SK-N-SH treated with all-trans-retinoic acid at 6 μM for 48 hours (cell line): ENCODE measurements at regions not wholly inside any gene's neighbourhood (a gene's known extent, or its start where the extent isn't known, plus 50 kb on each side); places are given as distances from the start of the nearest gene placed in this dataset.

Source experiments
- ATAC-seq: fragments of 200-7000 bp; cut with Tn5 transposase; 3 replicates; pipeline ENCODE4 v1.9.1; 2020; ENCODE audit warnings: mild to moderate bottlenecking, moderate library complexity
- ARNTL ChIP-seq: fragments of 450-650 bp; formaldehyde crosslinking; IDR thresholded peaks from 2 replicates; pipeline ENCODE4 v1.5.0; 2020; ENCODE audit warnings: low read depth, mild to moderate bottlenecking, moderate library complexity, borderline replicate concordance
- CSDC2 ChIP-seq: fragments of 250-450 bp; sonication (Bioruptor Pico); IDR thresholded peaks from 2 replicates; pipeline ENCODE4 v1.5.0; 2020; ENCODE audit warnings: mild to moderate bottlenecking, moderate library complexity
- ESRRG ChIP-seq: fragments of 250-450 bp; sonication (Bioruptor Pico); IDR thresholded peaks from 2 replicates; pipeline ENCODE4 v1.6.1; 2021; ENCODE audit warnings: mild to moderate bottlenecking
- GLIS3 ChIP-seq: fragments of 250-450 bp; sonication (Bioruptor Pico); IDR thresholded peaks from 2 replicates; pipeline ENCODE4 v1.5.0; 2020; ENCODE audit warnings: mild to moderate bottlenecking, moderate library complexity
- ISL1 ChIP-seq: fragments of 250-450 bp; sonication (Bioruptor Pico); IDR thresholded peaks from 2 replicates; pipeline ENCODE4 v2.1.2; 2022; ENCODE audit warnings: mild to moderate bottlenecking, moderate library complexity
- OSR1 ChIP-seq: fragments of 250-450 bp; sonication (Bioruptor Pico); IDR thresholded peaks from 2 replicates; pipeline ENCODE4 v1.8.0; 2022; ENCODE audit warnings: moderate library complexity, mild to moderate bottlenecking, inconsistent platforms
- PPARA ChIP-seq: fragments of 250-450 bp; sonication (Bioruptor Pico); IDR thresholded peaks from 2 replicates; pipeline ENCODE4 v1.5.0; 2020; ENCODE audit warnings: mild to moderate bottlenecking, borderline replicate concordance
- RARB ChIP-seq: fragments of 250-450 bp; sonication (Bioruptor Pico); IDR thresholded peaks from 2 replicates; pipeline ENCODE4 v1.8.0; 2021; ENCODE audit warnings: mild to moderate bottlenecking, moderate library complexity
- SNAI2 ChIP-seq: fragments of 250-450 bp; sonication (Bioruptor Pico); IDR thresholded peaks from 2 replicates; pipeline ENCODE4 v1.5.0; 2020; ENCODE audit warnings: mild to moderate bottlenecking, moderate library complexity
- TCF4 ChIP-seq: fragments of 250-450 bp; sonication (Bioruptor Pico); IDR thresholded peaks from 2 replicates; pipeline ENCODE4 v1.8.0; 2021; ENCODE audit warnings: mild to moderate bottlenecking, moderate library complexity, borderline replicate concordance
- TOX ChIP-seq: fragments of 250-450 bp; sonication (Bioruptor Pico); IDR thresholded peaks from 2 replicates; pipeline ENCODE4 v1.8.0; 2021; ENCODE audit warnings: mild to moderate bottlenecking, moderate library complexity, borderline replicate concordance
- ZC3H10 ChIP-seq: fragments of 250-450 bp; sonication (Bioruptor Pico); IDR thresholded peaks from 2 replicates; pipeline ENCODE4 v1.5.1; 2021; ENCODE audit warnings: mild to moderate bottlenecking, moderate library complexity
- ZFP3 ChIP-seq: fragments of 250-450 bp; sonication (Bioruptor Pico); IDR thresholded peaks from 2 replicates; pipeline ENCODE4 v1.5.0; 2020; ENCODE audit warnings: mild to moderate bottlenecking, moderate library complexity
- ZFP30 ChIP-seq: fragments of 450-650 bp; formaldehyde crosslinking; IDR thresholded peaks from 2 replicates; pipeline ENCODE4 v1.5.0; 2022; ENCODE audit warnings: mild to moderate bottlenecking, moderate library complexity
- ZNF565 ChIP-seq: fragments of 450-650 bp; formaldehyde crosslinking; conservative IDR thresholded peaks from 2 replicates; pipeline ENCODE4 v1.5.0; 2020; ENCODE audit warnings: low read depth, mild to moderate bottlenecking, moderate library complexity
- ZNF70 ChIP-seq: fragments of 450-650 bp; formaldehyde crosslinking; IDR thresholded peaks from 2 replicates; pipeline ENCODE4 v1.5.0; 2020; ENCODE audit warnings: mild to moderate bottlenecking, moderate library complexity
- ZNF8 ChIP-seq: fragments of 450-650 bp; formaldehyde crosslinking; IDR thresholded peaks from 2 replicates; pipeline ENCODE4 v1.5.0; 2020; ENCODE audit warnings: mild to moderate bottlenecking, moderate library complexity
- TF ChIP-seq, protein P1 (sequence below): fragments of 250-450 bp; sonication (Bioruptor Pico); IDR thresholded peaks from 2 replicates; pipeline ENCODE4 v1.5.0; 2020; ENCODE audit warnings: mild to moderate bottlenecking, moderate library complexity
- TF ChIP-seq, protein P2 (sequence below): fragments of 250-450 bp; sonication (Bioruptor Pico); IDR thresholded peaks from 2 replicates; pipeline ENCODE4 v1.5.1; 2021; ENCODE audit warnings: mild to moderate bottlenecking, moderate library complexity
- TF ChIP-seq, protein P3 (sequence below): fragments of 250-450 bp; sonication (Bioruptor Pico); IDR thresholded peaks from 2 replicates; pipeline ENCODE4 v1.5.1; 2020; ENCODE audit warnings: low read depth, mild to moderate bottlenecking, moderate library complexity
- TF ChIP-seq, protein P4 (sequence below): fragments of 250-450 bp; sonication (Bioruptor Pico); IDR thresholded peaks from 2 replicates; pipeline ENCODE4 v1.8.0; 2021; ENCODE audit warnings: low read depth, mild to moderate bottlenecking, moderate library complexity, borderline replicate concordance
- TF ChIP-seq, protein P5 (sequence below): fragments of 250-450 bp; sonication (Bioruptor Pico); IDR thresholded peaks from 2 replicates; pipeline ENCODE4 v1.8.0; 2020; ENCODE audit warnings: mild to moderate bottlenecking, moderate library complexity, borderline replicate concordance

DNA sequence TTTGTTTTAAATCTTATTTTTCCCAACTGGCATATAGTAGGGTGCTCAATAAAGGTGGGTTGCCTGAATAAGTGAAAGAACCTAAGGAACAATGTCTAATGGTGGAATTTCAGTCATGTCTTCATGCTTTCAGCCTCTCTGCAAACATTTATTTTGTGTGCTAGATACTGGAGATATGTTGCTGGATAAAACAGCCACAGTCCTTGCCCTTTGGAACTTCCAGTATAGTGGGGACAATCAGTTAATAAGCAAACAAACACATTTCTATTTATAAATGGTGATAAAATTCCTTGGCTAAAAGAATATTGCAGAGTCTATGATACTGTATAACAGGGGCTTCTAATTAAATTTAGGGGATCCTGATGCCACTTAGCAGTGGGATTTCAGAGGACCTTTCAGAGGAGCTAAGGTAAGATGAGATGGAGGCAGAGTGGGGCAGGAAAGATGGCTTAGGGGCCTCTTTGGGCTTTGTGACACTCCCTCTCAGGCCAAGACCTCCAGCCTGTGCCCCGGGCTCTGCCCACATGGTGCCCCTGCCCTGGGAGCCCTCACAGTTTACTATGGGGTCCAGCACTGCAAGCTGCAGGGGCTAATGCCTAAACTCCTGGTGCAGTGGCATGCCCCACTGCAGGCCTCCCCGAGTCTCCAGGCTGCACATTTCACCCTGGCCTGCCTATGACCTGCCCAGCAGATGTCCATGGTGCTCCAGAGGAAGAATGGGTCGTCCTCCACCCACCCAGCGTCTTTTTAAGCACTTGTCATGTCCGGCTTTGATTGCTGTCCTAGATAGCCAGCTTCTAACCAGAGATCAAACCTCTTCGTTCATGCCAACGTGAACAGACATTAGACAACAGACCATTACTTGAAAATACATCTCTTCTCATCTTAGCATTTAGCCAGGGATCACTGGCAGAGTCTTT, 61.6 kb upstream of the PRR23C start:
- ATAC-seq, result no peak
- TF ChIP-seq CSDC2 (CRISPR knock-in tag) (no peak), TOX (CRISPR knock-in tag) (no peak), ZC3H10 (CRISPR knock-in tag) (no peak), RARB (CRISPR knock-in tag) (no peak), ESRRG (CRISPR knock-in tag) (no peak), ZFP30 (CRISPR knock-in tag) (no peak), ZFP3 (CRISPR knock-in tag) (no peak)
- TF ChIP-seq, protein P1, sequence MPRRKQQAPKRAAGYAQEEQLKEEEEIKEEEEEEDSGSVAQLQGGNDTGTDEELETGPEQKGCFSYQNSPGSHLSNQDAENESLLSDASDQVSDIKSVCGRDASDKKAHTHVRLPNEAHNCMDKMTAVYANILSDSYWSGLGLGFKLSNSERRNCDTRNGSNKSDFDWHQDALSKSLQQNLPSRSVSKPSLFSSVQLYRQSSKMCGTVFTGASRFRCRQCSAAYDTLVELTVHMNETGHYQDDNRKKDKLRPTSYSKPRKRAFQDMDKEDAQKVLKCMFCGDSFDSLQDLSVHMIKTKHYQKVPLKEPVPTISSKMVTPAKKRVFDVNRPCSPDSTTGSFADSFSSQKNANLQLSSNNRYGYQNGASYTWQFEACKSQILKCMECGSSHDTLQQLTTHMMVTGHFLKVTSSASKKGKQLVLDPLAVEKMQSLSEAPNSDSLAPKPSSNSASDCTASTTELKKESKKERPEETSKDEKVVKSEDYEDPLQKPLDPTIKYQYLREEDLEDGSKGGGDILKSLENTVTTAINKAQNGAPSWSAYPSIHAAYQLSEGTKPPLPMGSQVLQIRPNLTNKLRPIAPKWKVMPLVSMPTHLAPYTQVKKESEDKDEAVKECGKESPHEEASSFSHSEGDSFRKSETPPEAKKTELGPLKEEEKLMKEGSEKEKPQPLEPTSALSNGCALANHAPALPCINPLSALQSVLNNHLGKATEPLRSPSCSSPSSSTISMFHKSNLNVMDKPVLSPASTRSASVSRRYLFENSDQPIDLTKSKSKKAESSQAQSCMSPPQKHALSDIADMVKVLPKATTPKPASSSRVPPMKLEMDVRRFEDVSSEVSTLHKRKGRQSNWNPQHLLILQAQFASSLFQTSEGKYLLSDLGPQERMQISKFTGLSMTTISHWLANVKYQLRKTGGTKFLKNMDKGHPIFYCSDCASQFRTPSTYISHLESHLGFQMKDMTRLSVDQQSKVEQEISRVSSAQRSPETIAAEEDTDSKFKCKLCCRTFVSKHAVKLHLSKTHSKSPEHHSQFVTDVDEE (CRISPR knock-in tag), result no peak

DNA sequence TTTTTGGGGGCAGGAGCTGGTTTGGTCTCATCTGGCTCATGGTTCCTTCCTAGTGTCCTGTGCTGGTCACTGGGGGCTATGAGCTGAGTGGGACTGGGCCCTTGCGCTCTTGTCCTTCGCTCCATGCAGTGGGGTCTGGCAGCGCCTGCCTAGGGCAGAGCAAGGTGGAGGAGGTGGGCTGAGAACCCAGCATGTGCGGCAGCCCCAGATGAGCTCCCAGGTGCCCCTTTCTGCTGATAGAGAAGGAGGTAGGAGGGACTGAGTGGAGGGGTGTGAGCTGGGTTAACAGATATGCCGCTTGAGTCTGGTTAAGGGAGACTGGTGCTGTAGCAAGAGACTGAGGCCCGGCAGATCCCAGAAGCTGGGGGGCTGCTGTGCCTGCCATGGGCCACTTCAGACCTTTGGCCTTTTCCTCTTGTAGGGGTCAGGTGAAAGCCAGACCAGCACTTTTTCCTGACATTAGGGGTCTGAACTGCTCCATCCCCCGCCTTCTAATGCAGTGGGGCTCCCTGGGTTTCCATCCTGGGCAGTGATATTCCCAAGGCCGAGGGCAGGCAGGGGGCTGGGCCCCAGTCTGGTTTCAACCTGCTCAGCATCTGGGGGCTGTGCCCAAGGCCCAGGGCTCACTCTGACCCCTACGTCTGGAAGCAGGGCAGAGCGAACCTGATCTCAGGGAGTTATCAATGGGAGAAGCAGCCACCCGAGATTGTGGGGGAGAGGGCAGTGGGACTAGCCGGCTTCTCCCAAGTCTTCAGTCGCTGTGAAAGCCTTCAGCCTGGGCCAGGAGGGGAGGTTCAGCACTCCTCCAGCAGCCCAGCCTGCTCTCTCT, 62.9 kb upstream of the PRR23C start:
- no peak for ATAC-seq
- TF ChIP-seq, protein P2, sequence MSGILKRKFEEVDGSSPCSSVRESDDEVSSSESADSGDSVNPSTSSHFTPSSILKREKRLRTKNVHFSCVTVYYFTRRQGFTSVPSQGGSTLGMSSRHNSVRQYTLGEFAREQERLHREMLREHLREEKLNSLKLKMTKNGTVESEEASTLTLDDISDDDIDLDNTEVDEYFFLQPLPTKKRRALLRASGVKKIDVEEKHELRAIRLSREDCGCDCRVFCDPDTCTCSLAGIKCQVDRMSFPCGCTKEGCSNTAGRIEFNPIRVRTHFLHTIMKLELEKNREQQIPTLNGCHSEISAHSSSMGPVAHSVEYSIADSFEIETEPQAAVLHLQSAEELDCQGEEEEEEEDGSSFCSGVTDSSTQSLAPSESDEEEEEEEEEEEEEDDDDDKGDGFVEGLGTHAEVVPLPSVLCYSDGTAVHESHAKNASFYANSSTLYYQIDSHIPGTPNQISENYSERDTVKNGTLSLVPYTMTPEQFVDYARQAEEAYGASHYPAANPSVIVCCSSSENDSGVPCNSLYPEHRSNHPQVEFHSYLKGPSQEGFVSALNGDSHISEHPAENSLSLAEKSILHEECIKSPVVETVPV (CRISPR knock-in tag), result no peak
- no peak for TF ChIP-seq ZNF8 (CRISPR knock-in tag)
- TF ChIP-seq ZFP30 (CRISPR knock-in tag), result no peak
- no peak for TF ChIP-seq ZFP3 (CRISPR knock-in tag)
- no peak for TF ChIP-seq TCF4 (CRISPR knock-in tag)
- TF ChIP-seq, protein P3, sequence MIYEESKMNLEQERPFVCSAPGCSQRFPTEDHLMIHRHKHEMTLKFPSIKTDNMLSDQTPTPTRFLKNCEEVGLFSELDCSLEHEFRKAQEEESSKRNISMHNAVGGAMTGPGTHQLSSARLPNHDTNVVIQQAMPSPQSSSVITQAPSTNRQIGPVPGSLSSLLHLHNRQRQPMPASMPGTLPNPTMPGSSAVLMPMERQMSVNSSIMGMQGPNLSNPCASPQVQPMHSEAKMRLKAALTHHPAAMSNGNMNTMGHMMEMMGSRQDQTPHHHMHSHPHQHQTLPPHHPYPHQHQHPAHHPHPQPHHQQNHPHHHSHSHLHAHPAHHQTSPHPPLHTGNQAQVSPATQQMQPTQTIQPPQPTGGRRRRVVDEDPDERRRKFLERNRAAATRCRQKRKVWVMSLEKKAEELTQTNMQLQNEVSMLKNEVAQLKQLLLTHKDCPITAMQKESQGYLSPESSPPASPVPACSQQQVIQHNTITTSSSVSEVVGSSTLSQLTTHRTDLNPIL (CRISPR knock-in tag), result no peak
- no peak for TF ChIP-seq ZNF565 (CRISPR knock-in tag)
- TF ChIP-seq, protein P4, sequence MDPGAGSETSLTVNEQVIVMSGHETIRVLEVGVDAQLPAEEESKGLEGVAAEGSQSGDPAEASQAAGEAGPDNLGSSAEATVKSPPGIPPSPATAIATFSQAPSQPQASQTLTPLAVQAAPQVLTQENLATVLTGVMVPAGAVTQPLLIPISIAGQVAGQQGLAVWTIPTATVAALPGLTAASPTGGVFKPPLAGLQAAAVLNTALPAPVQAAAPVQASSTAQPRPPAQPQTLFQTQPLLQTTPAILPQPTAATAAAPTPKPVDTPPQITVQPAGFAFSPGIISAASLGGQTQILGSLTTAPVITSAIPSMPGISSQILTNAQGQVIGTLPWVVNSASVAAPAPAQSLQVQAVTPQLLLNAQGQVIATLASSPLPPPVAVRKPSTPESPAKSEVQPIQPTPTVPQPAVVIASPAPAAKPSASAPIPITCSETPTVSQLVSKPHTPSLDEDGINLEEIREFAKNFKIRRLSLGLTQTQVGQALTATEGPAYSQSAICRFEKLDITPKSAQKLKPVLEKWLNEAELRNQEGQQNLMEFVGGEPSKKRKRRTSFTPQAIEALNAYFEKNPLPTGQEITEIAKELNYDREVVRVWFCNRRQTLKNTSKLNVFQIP (CRISPR knock-in tag), result no peak
- TF ChIP-seq, protein P5, sequence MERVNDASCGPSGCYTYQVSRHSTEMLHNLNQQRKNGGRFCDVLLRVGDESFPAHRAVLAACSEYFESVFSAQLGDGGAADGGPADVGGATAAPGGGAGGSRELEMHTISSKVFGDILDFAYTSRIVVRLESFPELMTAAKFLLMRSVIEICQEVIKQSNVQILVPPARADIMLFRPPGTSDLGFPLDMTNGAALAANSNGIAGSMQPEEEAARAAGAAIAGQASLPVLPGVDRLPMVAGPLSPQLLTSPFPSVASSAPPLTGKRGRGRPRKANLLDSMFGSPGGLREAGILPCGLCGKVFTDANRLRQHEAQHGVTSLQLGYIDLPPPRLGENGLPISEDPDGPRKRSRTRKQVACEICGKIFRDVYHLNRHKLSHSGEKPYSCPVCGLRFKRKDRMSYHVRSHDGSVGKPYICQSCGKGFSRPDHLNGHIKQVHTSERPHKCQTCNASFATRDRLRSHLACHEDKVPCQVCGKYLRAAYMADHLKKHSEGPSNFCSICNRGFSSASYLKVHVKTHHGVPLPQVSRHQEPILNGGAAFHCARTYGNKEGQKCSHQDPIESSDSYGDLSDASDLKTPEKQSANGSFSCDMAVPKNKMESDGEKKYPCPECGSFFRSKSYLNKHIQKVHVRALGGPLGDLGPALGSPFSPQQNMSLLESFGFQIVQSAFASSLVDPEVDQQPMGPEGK (CRISPR knock-in tag), result no peak
- TF ChIP-seq ARNTL (CRISPR knock-in tag), result no peak
- no peak for TF ChIP-seq ZC3H10 (CRISPR knock-in tag)
- TF ChIP-seq TOX (CRISPR knock-in tag), result no peak
- TF ChIP-seq ISL1 (CRISPR knock-in tag), result no peak
- no peak for TF ChIP-seq ZNF70 (CRISPR knock-in tag)
- no peak for TF ChIP-seq ESRRG (CRISPR knock-in tag)
- no peak for TF ChIP-seq SNAI2
- no peak for TF ChIP-seq GLIS3 (CRISPR knock-in tag)
- no peak for TF ChIP-seq OSR1 (CRISPR knock-in tag)
- TF ChIP-seq, protein P1 (CRISPR knock-in tag), result no peak
- TF ChIP-seq PPARA, result no peak
- TF ChIP-seq, all 23 proteins: peak for 0
